Kidney (tissue), 13 donors: ENCODE measurements at regions not wholly inside any gene's neighbourhood (a gene's known extent, or its start where the extent isn't known, plus 50 kb on each side); places are given as distances from the start of the nearest gene placed in this dataset.

Experiments
- DNase-seq, 5 donors: peaks; one replicate each; pipeline ENCODE4 v3.0.0-alpha.2; 2013 to 2020
- FAIRE-seq: peaks from 2 replicates; lab custom pipeline; 2012; peaks lifted over from hg19 to GRCh38; lab: Jason Lieb, UNC
- H3K27ac ChIP-seq, 2 donors: one replicate each; pipeline ENCODE4 v1.7.0; 2013; ENCODE audit warnings: low read depth in 2 of 2, low read length in 2 of 2, inconsistent platforms in 1 of 2
- H3K27me3 ChIP-seq: one replicate; pipeline ENCODE4 v1.7.1; 2013; ENCODE audit warnings: low read length, inconsistent platforms; ENCODE audit not compliant: control insufficient read depth, insufficient read depth
- H3K36me3 ChIP-seq, 3 donors: one replicate each; pipeline versions ENCODE4 v1.7.0 to v1.7.1; 2013; ENCODE audit warnings: low read length in 3 of 3, control low read depth in 1 of 3, inconsistent platforms in 1 of 3; ENCODE audit not compliant: insufficient read depth in 3 of 3, control insufficient read depth in 2 of 3
- H3K4me1 ChIP-seq, 3 donors: one replicate each; pipeline versions ENCODE4 v1.7.0 to v1.7.1; 2013; ENCODE audit warnings: low read length in 3 of 3, inconsistent platforms in 1 of 3, low read depth in 1 of 3; ENCODE audit not compliant: control insufficient read depth in 2 of 3, insufficient read depth in 2 of 3
- H3K4me3 ChIP-seq, 3 donors: one replicate each; pipeline versions ENCODE4 v1.7.0 to v1.8.1; 2013; ENCODE audit warnings: low read length in 3 of 3, control low read depth in 1 of 3, inconsistent platforms in 1 of 3
- H3K9ac ChIP-seq, 3 donors: one replicate each; pipeline versions ENCODE4 v1.7.0 to v1.7.1; 2013; ENCODE audit warnings: low read length in 3 of 3, control low read depth in 1 of 3, inconsistent platforms in 1 of 3
- H3K9me3 ChIP-seq, 3 donors: one replicate each; pipeline versions ENCODE4 v1.7.0 to v1.7.1; 2013; ENCODE audit warnings: low read length in 3 of 3, control low read depth in 1 of 3, inconsistent platforms in 1 of 3; ENCODE audit not compliant: control insufficient read depth in 2 of 3, insufficient read depth in 1 of 3
- CTCF ChIP-seq: IDR thresholded peaks from 3 replicates; pipeline ENCODE4 v1.5.1; 2012; ENCODE audit warnings: mild to moderate bottlenecking, moderate library complexity, borderline replicate concordance; ENCODE audit not compliant: insufficient read depth; ENCODE audit errors: extremely low read depth
- intact Hi-C: fragments of 100-400 bp; cut with DNase I; formaldehyde crosslinking; loops from one replicate; pipeline ENCODE4 v1.11.1; 2022
- donor health status: control.
- donor health status: control.
- donor health status: control.
- donor health status: control.
- donor health status: control.
- donor health status: DM: yes; HTN: yes; CAD: no.
- donor health status: Normal renal cell carcinoma (clear cell type).

GRCh38 chr22:48558016-48558415 lies 1269.7 kb downstream of the BRD1 start:
- no peak for FAIRE-seq
- no peak for TF ChIP-seq CTCF
- H3K4me3 ChIP-seq, result no peak overlapping the region

GRCh38 chr22:48557473-48557872 lies 1270.2 kb downstream of the BRD1 start:
- Histone ChIP-seq H3K9ac (no peak overlapping the region), H3K36me3 (no peaks in the 10 kb centered on the region), H3K9me3 (no peaks in the 10 kb centered on the region), H3K4me1 (no peaks in the 10 kb centered on the region), H3K27ac (no peak overlapping the region), H3K27me3 (no peaks in the 10 kb centered on the region), H3K4me3 (no peak overlapping the region)
- TF ChIP-seq CTCF, result no peak
- DNase-seq, result no peak
- intact Hi-C loops, result no loop called here
- no peak for FAIRE-seq

More at GRCh38 chr22:48558016-48558415, 1269.7 kb downstream of the BRD1 start:
- H3K4me1 ChIP-seq, result no peaks in the 10 kb centered on the region
- no peak overlapping the region for H3K27ac ChIP-seq
- no peak for DNase-seq
- no peak overlapping the region for H3K9ac ChIP-seq
- no peaks in the 10 kb centered on the region for H3K9me3 ChIP-seq
- no peaks in the 10 kb centered on the region for H3K27me3 ChIP-seq
- H3K36me3 ChIP-seq, result no peaks in the 10 kb centered on the region
- intact Hi-C loops, result no loop called here

GRCh38 chr22:48556751-48557150 lies 1270.9 kb downstream of the BRD1 start:
- Histone ChIP-seq H3K4me1 (no peaks in the 10 kb centered on the region), H3K27me3 (no peaks in the 10 kb centered on the region), H3K36me3 (no peaks in the 10 kb centered on the region), H3K4me3 (no peak overlapping the region), H3K27ac (no peak overlapping the region), H3K9me3 (no peaks in the 10 kb centered on the region), H3K9ac (no peak overlapping the region)
- FAIRE-seq, result no peak
- intact Hi-C loops, result no loop called here
- no peak for TF ChIP-seq CTCF
- no peak for DNase-seq

- H3K9ac ChIP-seq, result no peak overlapping the region
- H3K36me3 ChIP-seq, result no peaks in the 10 kb centered on the region
- no peak for TF ChIP-seq CTCF
- no peak for FAIRE-seq
- no peaks in the 10 kb centered on the region for H3K4me1 ChIP-seq
- intact Hi-C loops, result no loop called here
- H3K27ac ChIP-seq, result no peak overlapping the region
- no peaks in the 10 kb centered on the region for H3K27me3 ChIP-seq
- H3K4me3 ChIP-seq, result no peak overlapping the region
- no peak for DNase-seq
- H3K9me3 ChIP-seq, result no peaks in the 10 kb centered on the region
Observed at GRCh38 chr22:48556222-48556621, 1271.5 kb downstream of the BRD1 start.
